GM23248 (cell line): ENCODE measurements at regions not wholly inside any gene's neighbourhood (a gene's known extent, or its start where the extent isn't known, plus 50 kb on each side); places are given as distances from the start of the nearest gene placed in this dataset.

ENCODE experiments used
- EZH2 ChIP-seq: fragments of 200-600 bp; sonication (generic); IDR thresholded peaks from 2 replicates; pipeline ENCODE4 v1.6.1; 2018; ENCODE audit warnings: antibody characterized with exemption, mild to moderate bottlenecking; ENCODE audit not compliant: insufficient read depth, poor library complexity, severe bottlenecking
- EZH2phosphoT487 ChIP-seq: fragments of 200-600 bp; sonication (generic); IDR thresholded peaks from 2 replicates; pipeline ENCODE4 v1.6.1; 2018; ENCODE audit warnings: antibody characterized with exemption, moderate library complexity, mild to moderate bottlenecking, low read depth; ENCODE audit not compliant: insufficient read depth

GRCh38 chr2:114128725-114129124 is 238.8 kb downstream of the ACTR3 start:
- no peak for TF ChIP-seq EZH2
- no peak for TF ChIP-seq EZH2phosphoT487
